ENCODE measurements at regions not wholly inside any gene's neighbourhood (a gene's known extent, or its start where the extent isn't known, plus 50 kb on each side); places are given as distances from the start of the nearest gene placed in this dataset.
A peak's percentile ranks its signal among the peaks of the same experiment; 100 is the strongest.

- Histone ChIP-seq H3K9me3 (replicated peaks) (0 out of 2 replicates have a peak, but pooled peaks cover 2% of the 10 kb centered on the region), H3K27me3 (replicated peaks) (no peaks in the 10 kb centered on the region), H3K4me1 (replicated peaks) (peaks cover 14% of the 10 kb centered on the region), H3K27ac (no peak overlapping the region), H3K4me3 (no peak overlapping the region), H3K36me3 (no peaks in the 10 kb centered on the region)
- no peak for DNase-seq (ENCODE audit: low read depth in 1 of 2, low spot score in 2 of 2)
Observed at GRCh38 chr1:221804303-221804702, 62.4 kb upstream of the DUSP10 start.

DNA sequence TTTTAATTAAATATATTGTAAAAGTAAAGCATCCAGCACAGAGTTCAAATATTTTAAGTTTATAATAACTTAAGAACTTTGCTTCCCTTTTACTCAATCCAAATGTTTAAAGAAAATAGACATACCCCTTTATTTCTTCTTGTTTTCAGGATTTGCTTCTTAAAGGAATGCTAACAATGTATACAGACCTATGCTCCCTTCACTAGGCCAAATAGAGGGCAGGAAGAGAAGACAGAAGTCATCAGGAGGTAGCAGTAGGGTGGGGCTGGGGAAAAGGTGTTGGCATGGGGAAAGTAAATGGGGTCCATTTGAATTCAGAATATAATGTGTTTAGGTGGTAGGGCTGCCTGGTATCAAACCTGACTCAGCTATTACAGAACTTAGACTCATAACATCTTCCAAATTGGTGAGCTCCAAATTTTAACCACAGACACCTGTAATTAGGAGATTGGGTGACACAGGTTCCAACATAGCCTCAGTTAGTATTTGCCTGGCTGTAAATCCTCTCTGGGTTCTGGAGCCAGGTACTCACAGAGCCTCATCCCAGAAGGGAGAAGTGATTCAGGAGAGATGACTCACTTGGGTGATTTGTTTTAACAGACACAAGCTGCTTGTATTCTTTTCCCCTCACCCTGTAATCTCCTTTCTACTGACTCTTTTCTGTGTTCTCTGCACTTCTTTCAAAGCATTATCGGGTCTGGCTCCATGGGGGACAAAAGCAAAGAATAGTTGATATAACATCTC, 60.1 kb upstream of the DUSP10 start:
- no peaks in the 10 kb centered on the region for H3K36me3 ChIP-seq
- 0 out of 2 replicates have a peak overlapping the region, but pooled peaks have one; percentile 7 for H3K27ac ChIP-seq
- H3K4me3 ChIP-seq: no peak overlapping the region
- 0 out of 2 replicates have a peak, but pooled peaks cover 2% of the 10 kb centered on the region for H3K9me3 ChIP-seq (replicated peaks)
- no peaks in the 10 kb centered on the region for H3K27me3 ChIP-seq (replicated peaks)
- DNase-seq (ENCODE audit: low read depth in 1 of 2, low spot score in 2 of 2): peak in 1 of 2 experiments; percentile 48
- H3K4me1 ChIP-seq (replicated peaks): peaks cover 14% of the 10 kb centered on the region

GRCh38 chr1:221801251-221801661, 59.4 kb upstream of the DUSP10 start:
- peaks cover 14% of the 10 kb centered on the region for H3K4me1 ChIP-seq (replicated peaks)
- H3K9me3 ChIP-seq (replicated peaks): 0 out of 2 replicates have a peak, but pooled peaks cover 2% of the 10 kb centered on the region
- H3K27ac ChIP-seq: no peak overlapping the region
- H3K36me3 ChIP-seq: no peaks in the 10 kb centered on the region
- no peaks in the 10 kb centered on the region for H3K27me3 ChIP-seq (replicated peaks)
- no peak for DNase-seq (ENCODE audit: low read depth in 1 of 2, low spot score in 2 of 2)
- H3K4me3 ChIP-seq: no peak overlapping the region

GRCh38 chr1:221800831-221801230, 58.9 kb upstream of the DUSP10 start:
- Histone ChIP-seq H3K27ac (no peak overlapping the region), H3K36me3 (no peaks in the 10 kb centered on the region), H3K27me3 (replicated peaks) (no peaks in the 10 kb centered on the region), H3K4me1 (replicated peaks) (peaks cover 14% of the 10 kb centered on the region), H3K9me3 (replicated peaks) (0 out of 2 replicates have a peak, but pooled peaks cover 2% of the 10 kb centered on the region), H3K4me3 (no peak overlapping the region)
- DNase-seq (ENCODE audit: low read depth in 1 of 2, low spot score in 2 of 2): no peak

GRCh38 chr1:221797506-221797905, 55.6 kb upstream of the DUSP10 start:
- 0 out of 2 replicates have a peak, but pooled peaks cover 2% of the 10 kb centered on the region for H3K9me3 ChIP-seq (replicated peaks)
- H3K27me3 ChIP-seq (replicated peaks): no peaks in the 10 kb centered on the region
- no peak overlapping the region for H3K4me3 ChIP-seq
- peaks cover 17% of the 10 kb centered on the region for H3K4me1 ChIP-seq (replicated peaks)
- H3K36me3 ChIP-seq: no peaks in the 10 kb centered on the region
- no peak for DNase-seq (ENCODE audit: low read depth in 1 of 2, low spot score in 2 of 2)
- H3K27ac ChIP-seq: no peak overlapping the region

DNA sequence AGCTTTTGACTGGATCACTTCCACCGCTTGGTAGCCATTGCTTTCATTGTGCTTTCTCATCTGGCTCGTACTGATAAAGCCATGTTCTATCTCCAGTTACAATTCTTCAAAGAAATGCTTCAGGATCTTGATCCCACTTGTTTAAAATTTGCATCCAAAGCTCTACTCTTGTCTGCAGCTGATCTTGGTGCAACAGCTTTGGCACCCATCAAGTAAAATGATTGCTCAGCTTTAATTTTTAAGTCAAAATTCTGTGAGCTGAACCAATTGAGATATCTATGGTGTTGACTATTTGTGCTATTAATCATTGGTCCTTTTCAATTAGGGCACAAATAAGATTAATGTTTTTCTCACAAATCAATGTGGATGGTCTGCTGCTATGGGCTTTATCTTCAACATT, 54.8 kb upstream of the DUSP10 start:
- peaks cover 9% of the 10 kb centered on the region; the same call in 1 of the 2 replicates for H3K4me1 ChIP-seq (replicated peaks)
- DNase-seq (ENCODE audit: low read depth in 1 of 2, low spot score in 2 of 2): no peak
- H3K4me3 ChIP-seq: no peak overlapping the region
- H3K27ac ChIP-seq: no peak overlapping the region
- H3K27me3 ChIP-seq (replicated peaks): no peaks in the 10 kb centered on the region
- no peaks in the 10 kb centered on the region for H3K36me3 ChIP-seq
- H3K9me3 ChIP-seq (replicated peaks): 0 out of 2 replicates have a peak, but pooled peaks cover 2% of the 10 kb centered on the region

- DNase-seq (ENCODE audit: low read depth in 1 of 2, low spot score in 2 of 2): no peak
- H3K4me3 ChIP-seq: no peak overlapping the region
- H3K27me3 ChIP-seq (replicated peaks): no peaks in the 10 kb centered on the region
- no peak overlapping the region for H3K27ac ChIP-seq
- 0 out of 2 replicates have a peak, but pooled peaks cover 2% of the 10 kb centered on the region for H3K9me3 ChIP-seq (replicated peaks)
- H3K36me3 ChIP-seq: no peaks in the 10 kb centered on the region
- peaks cover 5% of the 10 kb centered on the region; the same call in 1 of the 2 replicates for H3K4me1 ChIP-seq (replicated peaks)
Observed at GRCh38 chr1:221795380-221795779, 53.5 kb upstream of the DUSP10 start.

GRCh38 chr1:221794935-221795334, 53.0 kb upstream of the DUSP10 start:
- no peak overlapping the region for H3K27ac ChIP-seq
- no peaks in the 10 kb centered on the region for H3K27me3 ChIP-seq (replicated peaks)
- H3K36me3 ChIP-seq: no peaks in the 10 kb centered on the region
- peaks cover 5% of the 10 kb centered on the region; the same call in 1 of the 2 replicates for H3K4me1 ChIP-seq (replicated peaks)
- no peak for DNase-seq (ENCODE audit: low read depth in 1 of 2, low spot score in 2 of 2)
- 0 out of 2 replicates have a peak, but pooled peaks cover 2% of the 10 kb centered on the region for H3K9me3 ChIP-seq (replicated peaks)
- H3K4me3 ChIP-seq: no peak overlapping the region

GRCh38 chr1:221794079-221794670, 52.3 kb upstream of the DUSP10 start:
- H3K4me1 ChIP-seq (replicated peaks): peaks cover 5% of the 10 kb centered on the region; the same call in 1 of the 2 replicates
- H3K4me3 ChIP-seq: no peak overlapping the region
- DNase-seq (ENCODE audit: low read depth in 1 of 2, low spot score in 2 of 2): no peak
- no peaks in the 10 kb centered on the region for H3K9me3 ChIP-seq (replicated peaks)
- H3K36me3 ChIP-seq: no peaks in the 10 kb centered on the region
- no peak overlapping the region for H3K27ac ChIP-seq
- no peaks in the 10 kb centered on the region for H3K27me3 ChIP-seq (replicated peaks)

DNA sequence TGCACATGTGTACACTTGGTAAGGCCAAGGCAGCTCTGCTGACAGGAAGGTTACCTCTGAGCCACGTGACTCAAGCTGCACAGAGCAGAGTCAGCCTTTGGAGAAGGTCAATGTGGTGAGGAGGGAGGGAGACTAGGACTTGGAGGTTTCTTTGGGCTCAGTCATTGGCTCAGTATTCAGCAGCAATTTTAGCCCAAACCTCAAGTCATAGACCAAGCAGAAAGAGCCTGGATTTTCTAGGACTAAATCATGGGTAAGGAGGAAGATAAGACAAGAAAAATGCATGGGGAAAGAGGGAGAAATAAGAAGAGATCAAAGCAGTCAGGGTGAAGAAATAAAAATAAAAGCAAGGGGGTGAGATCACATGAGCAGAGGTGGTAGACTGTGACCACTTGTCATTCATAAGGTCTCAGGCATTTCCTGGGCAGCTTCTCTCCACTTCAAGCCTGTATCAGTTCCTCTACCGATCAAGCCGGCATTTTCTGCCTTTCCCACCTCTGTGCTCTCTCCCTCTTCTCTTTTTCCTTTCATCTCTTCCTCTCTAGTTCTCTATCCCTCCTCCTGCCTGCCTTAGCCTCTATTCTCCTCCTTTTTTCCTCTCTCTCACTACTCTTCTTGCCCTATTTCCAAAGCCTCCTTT, 51.7 kb upstream of the DUSP10 start:
- Histone ChIP-seq H3K36me3 (no peaks in the 10 kb centered on the region), H3K27me3 (replicated peaks) (no peaks in the 10 kb centered on the region), H3K4me3 (no peak overlapping the region), H3K4me1 (replicated peaks) (peaks cover 5% of the 10 kb centered on the region; the same call in 1 of the 2 replicates), H3K9me3 (replicated peaks) (no peaks in the 10 kb centered on the region), H3K27ac (no peak overlapping the region)
- DNase-seq (ENCODE audit: low read depth in 1 of 2, low spot score in 2 of 2): no peak

GRCh38 chr1:221791846-221792245, 50.0 kb upstream of the DUSP10 start:
- no peaks in the 10 kb centered on the region for H3K9me3 ChIP-seq (replicated peaks)
- DNase-seq (ENCODE audit: low read depth in 1 of 2, low spot score in 2 of 2): no peak
- peaks cover 5% of the 10 kb centered on the region; the same call in 1 of the 2 replicates for H3K4me1 ChIP-seq (replicated peaks)
- no peaks in the 10 kb centered on the region for H3K27me3 ChIP-seq (replicated peaks)
- no peak overlapping the region for H3K27ac ChIP-seq
- no peaks in the 10 kb centered on the region for H3K36me3 ChIP-seq
- H3K4me3 ChIP-seq: no peak overlapping the region
